ENCODE measurements at regions not wholly inside any gene's neighbourhood (a gene's known extent, or its start where the extent isn't known, plus 50 kb on each side); places are given as distances from the start of the nearest gene placed in this dataset.

DNA sequence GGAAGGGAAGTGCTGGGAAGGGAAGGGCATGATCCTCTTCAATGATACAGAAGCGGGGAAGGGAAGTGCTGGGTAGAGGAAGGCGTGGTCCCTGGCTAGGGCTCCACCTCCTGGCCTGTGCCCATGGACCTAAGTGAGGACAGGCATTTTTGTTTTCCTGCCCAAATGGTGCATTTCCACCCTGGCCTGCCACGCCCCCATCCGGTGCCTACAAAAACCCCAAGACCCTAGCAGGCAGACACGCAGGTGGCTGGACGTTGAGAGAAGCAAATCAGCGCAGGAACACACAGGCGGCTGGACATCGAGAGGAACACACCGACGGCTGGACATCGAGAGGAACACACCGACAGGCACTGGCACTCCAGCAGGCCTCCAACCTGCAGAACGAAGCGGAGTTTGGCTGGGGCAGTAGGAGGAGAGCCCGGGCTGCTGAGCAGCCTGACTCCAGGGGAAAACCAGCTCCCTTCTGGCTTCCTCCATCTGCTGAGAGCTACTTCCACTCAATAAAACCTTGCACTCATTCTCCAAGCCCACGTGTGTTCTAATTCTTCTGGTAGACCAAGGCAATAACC is 628.3 kb downstream of the BUD13 start:
- Mint-ChIP-seq H3K4me3 (no peak overlapping the region), H3K4me1 (ENCODE audit: low read depth) (no peaks in the 10 kb centered on the region), H3K36me3 (ENCODE audit: low read depth) (no peaks in the 10 kb centered on the region)

DNA sequence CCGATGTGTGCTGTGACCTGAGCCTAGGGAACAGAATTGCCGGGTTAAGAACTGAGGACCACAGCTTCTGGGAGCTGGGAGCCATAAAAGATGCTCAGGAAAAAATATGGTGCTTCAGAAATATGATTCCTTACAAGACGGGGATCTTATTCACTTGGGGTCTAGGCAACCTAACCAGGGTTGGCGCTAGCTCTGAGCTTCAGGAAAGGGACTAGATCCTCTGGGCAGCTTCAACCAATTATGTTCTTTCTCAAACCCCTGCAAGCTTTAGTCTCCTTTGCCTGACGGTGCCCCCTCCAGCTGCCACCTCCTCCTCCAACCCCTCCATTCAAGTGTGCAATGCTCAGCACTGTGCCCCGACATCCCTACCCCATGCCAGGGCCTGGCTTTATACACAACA is 634.1 kb upstream of the CADM1 start:
- no peaks in the 10 kb centered on the region for H3K4me1 Mint-ChIP-seq (ENCODE audit: low read depth)
- no peaks in the 10 kb centered on the region for H3K36me3 Mint-ChIP-seq (ENCODE audit: low read depth)
- H3K27me3 Mint-ChIP-seq = peaks cover 26% of the 10 kb centered on the region
- H3K9me3 Mint-ChIP-seq = no peaks in the 10 kb centered on the region
- no peak overlapping the region for H3K4me3 Mint-ChIP-seq
- H3K27ac Mint-ChIP-seq = no peak overlapping the region

More for the DNA sequence above, 628.3 kb downstream of the BUD13 start:
- H3K9me3 Mint-ChIP-seq = no peaks in the 10 kb centered on the region
- peaks cover 24% of the 10 kb centered on the region for H3K27me3 Mint-ChIP-seq
- H3K27ac Mint-ChIP-seq = no peak overlapping the region

DNA sequence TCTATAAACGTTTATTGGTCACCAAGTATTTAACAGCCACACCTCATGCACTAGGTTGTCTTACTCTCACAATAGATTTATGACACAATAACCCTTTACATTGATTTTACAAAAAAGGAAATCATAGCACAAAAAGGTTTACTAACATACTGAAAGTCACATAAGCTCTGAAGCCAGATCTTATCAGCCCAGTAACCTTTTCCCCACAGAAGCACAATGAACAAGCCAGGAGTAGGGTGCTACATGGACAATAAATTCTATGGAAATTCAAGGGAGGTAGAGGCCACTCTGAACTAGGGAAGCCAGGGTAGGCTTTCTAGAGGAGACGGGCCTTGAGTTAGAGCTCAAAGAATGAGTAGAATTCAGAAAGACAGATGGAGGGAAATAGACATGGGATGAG is 633.5 kb upstream of the CADM1 start:
- H3K4me1 Mint-ChIP-seq (ENCODE audit: low read depth) = no peaks in the 10 kb centered on the region
- H3K36me3 Mint-ChIP-seq (ENCODE audit: low read depth) = no peaks in the 10 kb centered on the region

DNA sequence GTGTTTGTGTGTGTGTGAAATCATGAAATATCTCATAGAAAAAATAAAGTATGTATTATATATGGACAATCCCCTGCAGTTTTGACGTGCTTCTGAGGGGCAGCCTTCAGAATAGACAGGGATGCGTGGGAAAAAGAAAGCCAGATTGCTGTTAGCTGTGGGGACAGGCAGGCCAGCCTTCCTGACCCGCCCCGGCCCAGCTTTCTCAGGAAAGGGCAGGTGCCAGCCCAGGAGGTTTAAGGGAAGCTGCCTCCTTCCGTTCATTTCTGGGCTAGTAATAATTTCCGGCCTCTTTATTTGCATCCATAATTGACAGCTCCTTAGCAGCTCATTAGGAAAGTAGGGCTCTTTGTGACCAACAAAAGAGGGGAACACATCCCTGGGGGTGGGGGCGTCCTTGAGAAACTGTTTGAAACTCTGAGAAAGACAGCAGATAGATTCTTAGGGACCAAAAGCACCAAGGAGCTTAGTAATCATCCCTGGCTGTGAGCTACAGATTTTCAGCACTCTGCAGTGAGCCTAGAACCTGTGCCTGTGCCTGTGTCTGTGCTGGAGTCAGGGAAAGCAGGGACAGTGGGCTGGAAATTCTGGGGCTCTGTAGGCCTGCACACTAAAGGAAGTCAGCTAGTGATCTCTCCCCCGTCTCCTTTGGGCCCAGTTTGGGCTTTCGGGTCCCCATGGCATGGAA is 632.9 kb upstream of the CADM1 start:
- Mint-ChIP-seq H3K9me3 (no peaks in the 10 kb centered on the region), H3K36me3 (ENCODE audit: low read depth) (no peaks in the 10 kb centered on the region), H3K4me3 (no peak overlapping the region), H3K27ac (no peak overlapping the region), H3K27me3 (peaks cover 24% of the 10 kb centered on the region), H3K4me1 (ENCODE audit: low read depth) (no peaks in the 10 kb centered on the region)

More for the DNA sequence above, 633.5 kb upstream of the CADM1 start:
- H3K27ac Mint-ChIP-seq = no peak overlapping the region
- H3K27me3 Mint-ChIP-seq = peaks cover 26% of the 10 kb centered on the region
- H3K9me3 Mint-ChIP-seq = no peaks in the 10 kb centered on the region
- no peak overlapping the region for H3K4me3 Mint-ChIP-seq

DNA sequence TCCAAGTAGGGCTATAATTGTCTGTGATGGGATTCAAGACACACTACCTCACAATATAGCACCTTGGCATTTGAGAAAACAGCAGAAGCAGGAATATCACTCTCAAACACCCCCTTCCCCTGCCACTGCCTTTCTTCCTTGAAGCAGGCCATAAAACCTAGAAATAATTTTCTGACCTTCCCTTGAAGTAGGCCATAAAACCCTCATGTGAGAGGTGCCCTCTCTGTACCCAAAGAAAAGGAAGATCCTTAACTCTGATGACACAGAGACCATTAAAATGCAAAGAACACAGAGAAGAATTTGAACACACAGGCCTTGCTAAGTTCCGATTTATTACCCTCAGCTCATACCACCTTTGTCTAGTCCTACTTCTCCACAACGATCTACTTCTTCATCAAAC is 631.7 kb upstream of the CADM1 start:
- no peak overlapping the region for H3K27ac Mint-ChIP-seq
- no peaks in the 10 kb centered on the region for H3K36me3 Mint-ChIP-seq (ENCODE audit: low read depth)
- H3K4me1 Mint-ChIP-seq (ENCODE audit: low read depth) = no peaks in the 10 kb centered on the region
- no peak overlapping the region for H3K4me3 Mint-ChIP-seq
- no peaks in the 10 kb centered on the region for H3K9me3 Mint-ChIP-seq
- peaks cover 17% of the 10 kb centered on the region for H3K27me3 Mint-ChIP-seq

DNA sequence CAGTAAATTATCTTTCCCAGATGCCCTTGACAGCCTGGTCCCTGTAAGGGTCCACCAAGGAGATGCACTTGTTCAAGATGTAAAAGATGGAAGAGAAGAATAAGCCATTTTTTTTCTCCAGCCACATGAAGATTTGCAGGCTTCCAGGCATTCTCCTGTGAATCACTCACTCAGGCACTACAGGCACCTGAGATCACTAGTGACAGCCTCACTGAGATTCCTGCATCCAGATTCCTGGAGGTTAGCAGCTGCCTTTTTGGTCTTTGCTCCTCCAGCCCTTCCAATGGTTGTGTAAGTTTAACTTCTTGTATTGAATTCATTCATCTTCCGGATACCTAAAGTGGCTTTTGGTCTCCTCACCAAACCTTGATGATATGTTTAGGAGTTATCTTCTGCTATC is 630.2 kb upstream of the CADM1 start:
- Mint-ChIP-seq H3K4me1 (ENCODE audit: low read depth) (no peaks in the 10 kb centered on the region), H3K36me3 (ENCODE audit: low read depth) (no peaks in the 10 kb centered on the region), H3K27me3 (peaks cover 14% of the 10 kb centered on the region), H3K9me3 (no peaks in the 10 kb centered on the region), H3K27ac (no peak overlapping the region), H3K4me3 (no peak overlapping the region)

DNA sequence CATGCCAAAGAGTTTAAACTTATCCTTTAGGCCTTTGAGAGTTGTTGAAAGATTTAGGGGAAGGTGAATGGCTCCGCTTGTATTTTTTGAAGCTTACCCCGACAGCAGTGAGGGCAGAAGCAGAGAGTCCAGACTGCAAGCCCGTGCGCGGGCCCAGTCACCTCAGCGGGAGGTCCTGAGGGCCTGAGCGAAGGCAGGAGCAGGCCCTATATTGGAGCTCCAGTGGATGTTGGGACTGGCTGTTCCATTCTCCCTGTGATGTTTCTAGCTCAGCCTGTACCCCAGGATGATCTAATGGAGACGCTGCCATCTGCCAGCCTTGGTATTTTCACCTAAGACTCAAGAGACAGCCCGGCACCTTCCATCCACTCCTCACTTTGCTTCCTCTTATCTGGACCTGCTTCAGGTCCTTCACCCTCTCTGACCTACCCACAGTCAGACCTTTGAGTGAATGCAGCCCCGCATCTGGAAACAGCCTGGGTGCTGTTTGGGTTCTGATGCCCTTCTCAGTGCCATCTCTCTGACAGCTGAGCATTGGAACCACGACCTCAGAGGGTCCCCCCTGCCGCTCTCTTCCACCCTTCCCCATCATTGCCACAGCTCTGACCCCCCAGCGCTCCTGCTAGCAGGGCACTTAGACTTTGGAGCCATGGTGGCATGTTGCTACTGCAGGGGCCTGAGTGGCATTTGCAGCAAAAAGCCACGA is 628.2 kb upstream of the CADM1 start:
- H3K36me3 Mint-ChIP-seq (ENCODE audit: low read depth) = no peaks in the 10 kb centered on the region

DNA sequence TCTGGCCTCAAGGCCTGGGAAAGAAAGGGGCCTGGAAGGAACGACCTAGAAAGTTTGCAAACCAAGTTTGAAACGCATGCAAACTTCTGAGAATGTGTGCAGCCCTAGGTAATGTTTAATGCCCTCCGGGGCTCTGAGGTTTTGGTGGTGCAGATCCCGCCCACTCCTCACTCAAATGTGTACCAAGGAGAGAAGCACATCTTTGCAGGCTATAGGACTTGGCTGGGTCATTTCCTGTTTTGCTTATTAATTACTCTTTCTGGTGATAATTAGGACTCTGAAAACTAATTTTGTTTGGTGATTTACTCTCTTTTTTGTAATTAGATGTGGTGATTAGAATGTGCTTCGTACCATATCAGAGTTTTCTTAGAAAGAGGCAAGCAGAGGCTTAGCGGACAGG is 625.9 kb upstream of the CADM1 start:
- no peaks in the 10 kb centered on the region for H3K36me3 Mint-ChIP-seq (ENCODE audit: low read depth)
- H3K27me3 Mint-ChIP-seq = no peaks in the 10 kb centered on the region
- H3K9me3 Mint-ChIP-seq = peaks cover 5% of the 10 kb centered on the region
- no peaks in the 10 kb centered on the region for H3K4me1 Mint-ChIP-seq (ENCODE audit: low read depth)
- no peak overlapping the region for H3K4me3 Mint-ChIP-seq
- H3K27ac Mint-ChIP-seq = no peak overlapping the region

More for the DNA sequence above, 628.2 kb upstream of the CADM1 start:
- Mint-ChIP-seq H3K27ac (no peak overlapping the region), H3K27me3 (peaks cover 4% of the 10 kb centered on the region), H3K9me3 (peaks cover under 1% of the 10 kb centered on the region), H3K4me3 (no peak overlapping the region), H3K4me1 (ENCODE audit: low read depth) (no peaks in the 10 kb centered on the region)

DNA sequence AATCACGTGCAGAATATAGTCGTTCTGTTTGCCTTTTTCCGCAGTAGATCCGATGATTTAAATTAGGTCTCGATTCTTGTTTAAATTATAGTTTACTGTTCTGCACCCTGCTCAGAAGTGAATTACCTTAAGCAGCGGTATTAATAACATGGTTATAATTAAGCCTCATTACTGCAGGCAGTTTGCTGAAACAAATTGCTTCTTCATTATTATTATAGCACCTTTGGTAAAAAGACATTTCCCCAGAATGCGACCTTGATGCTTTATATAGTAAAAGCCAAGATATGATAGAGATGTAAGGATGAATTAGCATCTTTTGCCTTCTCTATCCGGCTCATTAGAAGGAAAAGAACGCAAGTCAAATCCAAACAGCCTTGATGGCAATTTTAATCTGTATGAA is 625.2 kb upstream of the CADM1 start:
- no peaks in the 10 kb centered on the region for H3K27me3 Mint-ChIP-seq
- no peaks in the 10 kb centered on the region for H3K4me1 Mint-ChIP-seq (ENCODE audit: low read depth)

DNA sequence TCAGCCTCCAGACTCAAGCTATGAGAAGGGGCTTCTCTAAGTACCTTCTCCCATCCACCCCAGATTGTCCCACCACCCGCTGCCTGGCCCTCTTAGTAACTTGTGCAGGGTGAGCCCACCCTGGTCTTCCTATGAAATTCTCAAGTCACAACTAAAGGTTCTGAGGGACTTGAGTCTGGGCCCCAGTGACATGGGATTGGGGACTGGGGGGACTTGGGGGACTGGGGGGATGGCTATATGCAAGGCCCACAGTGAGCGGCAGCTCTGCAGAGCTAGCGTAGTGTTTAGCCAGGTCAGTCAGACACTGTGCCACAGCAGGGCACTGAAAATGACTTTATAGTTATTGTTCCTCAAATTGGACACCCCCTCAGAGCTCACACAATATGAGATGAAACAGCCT is 622.3 kb upstream of the CADM1 start:
- Mint-ChIP-seq H3K27me3 (no peaks in the 10 kb centered on the region), H3K36me3 (ENCODE audit: low read depth) (no peaks in the 10 kb centered on the region), H3K9me3 (peaks cover 5% of the 10 kb centered on the region), H3K4me1 (ENCODE audit: low read depth) (no peaks in the 10 kb centered on the region), H3K4me3 (no peak overlapping the region), H3K27ac (no peak overlapping the region)

More for the DNA sequence above, 625.2 kb upstream of the CADM1 start:
- no peaks in the 10 kb centered on the region for H3K36me3 Mint-ChIP-seq (ENCODE audit: low read depth)
- H3K9me3 Mint-ChIP-seq = peaks cover 5% of the 10 kb centered on the region
- H3K4me3 Mint-ChIP-seq = no peak overlapping the region
- H3K27ac Mint-ChIP-seq = no peak overlapping the region

DNA sequence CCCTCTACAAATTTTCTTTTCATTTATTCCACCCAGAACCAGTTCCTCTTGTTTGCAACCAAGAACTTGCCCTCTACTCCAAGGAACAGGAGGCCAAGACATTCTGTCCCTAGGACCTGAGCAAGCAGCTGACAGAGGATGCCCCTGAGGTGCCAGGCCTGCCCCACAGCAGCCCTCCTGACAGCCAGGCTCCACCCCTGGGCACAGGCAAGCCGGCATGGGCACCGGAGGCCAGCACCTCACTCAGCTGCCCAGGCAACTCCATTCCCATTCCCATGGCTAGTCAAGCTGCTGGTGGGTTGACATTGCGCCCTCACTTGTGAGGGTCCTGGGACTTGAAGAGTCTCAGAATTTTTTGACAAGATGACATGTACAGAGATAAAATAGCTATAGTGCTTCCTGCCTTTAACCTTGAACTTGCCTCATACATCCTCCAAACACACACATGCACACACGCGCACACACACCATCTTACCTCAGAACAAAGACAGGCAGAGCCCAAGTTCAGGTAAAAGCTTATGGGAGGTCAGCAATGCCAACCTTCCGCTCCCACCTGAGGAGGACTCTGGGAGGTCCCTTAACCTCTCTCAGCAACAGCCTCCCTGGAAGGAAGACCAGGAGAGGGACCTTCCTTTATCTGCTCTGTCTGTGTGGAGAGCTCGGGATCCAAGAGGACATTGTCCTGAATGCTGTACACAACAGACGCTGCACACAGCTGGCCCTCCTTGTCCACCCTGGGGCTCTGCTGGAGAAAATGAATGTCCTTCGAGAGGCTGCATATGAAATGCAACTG is 620.9 kb upstream of the CADM1 start:
- no peak overlapping the region for H3K27ac Mint-ChIP-seq
- H3K36me3 Mint-ChIP-seq (ENCODE audit: low read depth) = no peaks in the 10 kb centered on the region
- peaks cover 5% of the 10 kb centered on the region for H3K9me3 Mint-ChIP-seq

DNA sequence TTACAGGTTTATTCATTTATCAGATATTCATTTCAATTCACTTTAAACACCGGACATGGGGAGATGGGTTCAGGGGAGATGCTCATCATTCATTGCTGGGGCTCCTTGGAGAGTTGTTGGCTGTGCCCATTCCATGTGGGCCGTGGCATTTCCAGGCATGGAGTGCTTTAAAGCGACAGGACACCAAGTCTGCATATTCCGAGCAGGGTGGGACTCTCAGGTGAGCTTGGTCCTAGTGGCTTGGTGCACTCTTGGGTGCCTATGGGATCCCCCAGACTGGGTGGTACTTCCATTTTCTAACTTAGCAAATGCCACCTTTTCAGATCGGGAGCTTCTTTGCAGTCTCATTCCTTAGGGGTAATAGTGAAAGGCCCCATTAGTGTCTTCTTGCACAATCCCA is 619.5 kb upstream of the CADM1 start:
- Mint-ChIP-seq H3K4me1 (ENCODE audit: low read depth) (no peaks in the 10 kb centered on the region), H3K27me3 (no peaks in the 10 kb centered on the region), H3K9me3 (peaks cover 5% of the 10 kb centered on the region)

More for the DNA sequence above, 620.9 kb upstream of the CADM1 start:
- Mint-ChIP-seq H3K4me1 (ENCODE audit: low read depth) (no peaks in the 10 kb centered on the region), H3K4me3 (no peak overlapping the region), H3K27me3 (no peaks in the 10 kb centered on the region)

DNA sequence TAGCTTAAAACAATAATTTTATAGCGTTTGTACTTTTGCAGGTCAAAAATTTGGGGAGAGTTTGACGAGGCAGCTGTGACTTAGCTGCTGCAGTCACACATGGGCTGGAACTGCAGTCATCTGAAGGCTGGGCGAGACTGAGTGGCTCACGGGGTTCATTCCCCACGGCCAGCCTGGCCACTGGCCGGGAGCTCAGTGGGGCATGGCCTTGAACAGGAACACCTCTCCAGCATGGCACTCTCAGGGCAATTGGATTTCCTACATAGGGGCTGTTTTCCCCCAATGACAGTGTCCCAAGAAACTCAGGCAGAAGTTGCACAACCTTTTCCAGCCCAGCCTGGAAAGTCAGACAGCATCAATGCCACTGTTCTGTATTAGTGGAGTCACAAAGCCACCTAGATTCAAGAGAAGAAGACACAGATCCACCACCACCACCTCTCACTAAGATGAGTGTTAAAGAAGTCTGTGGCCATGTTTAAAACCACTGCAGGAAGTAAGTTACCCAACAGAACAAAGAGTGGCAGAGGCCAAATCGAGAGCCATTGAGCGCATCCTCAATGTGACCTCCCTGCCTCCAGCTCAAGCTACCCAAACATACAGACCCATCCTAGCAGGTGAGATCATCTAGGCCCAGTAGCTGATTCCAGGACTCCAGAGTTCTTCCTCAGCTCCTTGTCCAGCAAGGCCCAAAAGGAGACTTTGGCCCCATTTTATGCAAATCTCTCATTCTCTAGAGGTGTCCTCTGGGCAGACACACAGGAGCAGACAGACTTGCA is 618.7 kb upstream of the CADM1 start:
- H3K4me1 Mint-ChIP-seq (ENCODE audit: low read depth) = no peaks in the 10 kb centered on the region
- no peak overlapping the region for H3K4me3 Mint-ChIP-seq
- H3K36me3 Mint-ChIP-seq (ENCODE audit: low read depth) = no peaks in the 10 kb centered on the region
- H3K27ac Mint-ChIP-seq = no peak overlapping the region
- H3K9me3 Mint-ChIP-seq = peaks cover 9% of the 10 kb centered on the region
- peaks cover 4% of the 10 kb centered on the region for H3K27me3 Mint-ChIP-seq

More for the DNA sequence above, 619.5 kb upstream of the CADM1 start:
- H3K27ac Mint-ChIP-seq = no peak overlapping the region
- no peak overlapping the region for H3K4me3 Mint-ChIP-seq
- H3K36me3 Mint-ChIP-seq (ENCODE audit: low read depth) = no peaks in the 10 kb centered on the region

DNA sequence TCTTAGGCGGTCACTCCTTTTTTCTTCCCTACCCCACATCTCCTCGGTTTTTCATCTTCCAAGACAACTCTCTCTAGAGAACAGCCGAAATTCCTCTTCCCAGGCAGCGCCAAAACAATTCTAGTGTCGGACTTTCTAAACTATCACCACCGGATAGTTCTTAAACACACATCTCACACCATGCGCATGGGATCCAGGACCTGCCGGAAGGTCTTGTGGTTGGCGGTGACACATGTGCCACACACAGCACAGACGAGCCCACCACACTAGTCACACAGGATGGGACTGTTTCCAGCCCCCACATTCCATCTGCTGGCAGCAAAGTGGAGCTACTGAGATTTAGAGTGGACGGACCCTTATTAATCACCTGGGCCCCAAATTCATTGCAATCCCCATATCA is 614.9 kb upstream of the CADM1 start:
- H3K4me3 Mint-ChIP-seq = no peak overlapping the region
- peaks cover 4% of the 10 kb centered on the region for H3K27me3 Mint-ChIP-seq
- H3K4me1 Mint-ChIP-seq (ENCODE audit: low read depth) = no peaks in the 10 kb centered on the region
- H3K27ac Mint-ChIP-seq = no peak overlapping the region
- H3K9me3 Mint-ChIP-seq = peaks cover 5% of the 10 kb centered on the region
- H3K36me3 Mint-ChIP-seq (ENCODE audit: low read depth) = no peaks in the 10 kb centered on the region

Measured in stimulated activated naive CD8-positive, alpha-beta T cell treated with anti-CD3 and anti-CD28 coated beads, Interleukin-15, Interleukin-2, amounts not matched to agents 100 ng/mL and 50 ng/mL, for 24 hours (primary cell).